ENCODE measurements at regions not wholly inside any gene's neighbourhood (a gene's known extent, or its start where the extent isn't known, plus 50 kb on each side); places are given as distances from the start of the nearest gene placed in this dataset.

DNA sequence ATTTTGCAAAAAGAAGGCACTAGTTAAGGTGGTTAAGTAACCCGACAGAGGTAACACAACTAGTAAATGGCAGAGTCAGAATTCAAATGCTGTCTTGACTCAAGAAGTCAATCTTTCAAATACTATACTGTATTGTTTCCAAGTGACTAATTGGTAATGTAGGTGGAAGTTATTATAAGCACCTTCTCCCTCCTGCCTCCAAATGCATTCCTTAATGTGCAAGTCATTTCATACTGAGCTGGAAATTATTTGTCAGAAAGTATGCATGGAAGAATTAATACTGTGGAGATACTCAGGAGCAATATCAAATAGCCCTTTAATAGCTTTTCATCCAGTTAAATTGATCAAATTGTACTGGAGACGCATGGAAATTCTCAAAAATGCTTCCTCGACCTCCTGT is 579.1 kb downstream of the DOK5 start:
- TF ChIP-seq CSDC2 (CRISPR knock-in tag; IDR thresholded peaks at IDR 0.05) (no peak), ZNF70 (CRISPR knock-in tag; IDR thresholded peaks at IDR 0.05) (no peak), BACH2 (CRISPR knock-in tag; IDR thresholded peaks at IDR 0.05; ENCODE audit: borderline replicate concordance) (no peak), ESRRG (CRISPR knock-in tag; IDR thresholded peaks at IDR 0.05) (no peak), ZNF8 (CRISPR knock-in tag; IDR thresholded peaks at IDR 0.05) (no peak), ISL1 (CRISPR knock-in tag; IDR thresholded peaks at IDR 0.05) (no peak), ZC3H10 (CRISPR knock-in tag; IDR thresholded peaks at IDR 0.05) (no peak), ZFP30 (CRISPR knock-in tag; IDR thresholded peaks at IDR 0.05) (no peak), ZNF565 (CRISPR knock-in tag; conservative IDR thresholded peaks at IDR 0.05; ENCODE audit: low read depth) (no peak), PPARA (CRISPR knock-in tag; IDR thresholded peaks at IDR 0.05; ENCODE audit: borderline replicate concordance) (no peak), SNAI2 (CRISPR knock-in tag; IDR thresholded peaks at IDR 0.05) (no peak), ZFP3 (CRISPR knock-in tag; IDR thresholded peaks at IDR 0.05) (no peak), TCF4 (CRISPR knock-in tag; IDR thresholded peaks at IDR 0.05; ENCODE audit: borderline replicate concordance) (no peak), TOX (CRISPR knock-in tag; IDR thresholded peaks at IDR 0.05; ENCODE audit: borderline replicate concordance) (no peak)
- TF ChIP-seq, protein P1, sequence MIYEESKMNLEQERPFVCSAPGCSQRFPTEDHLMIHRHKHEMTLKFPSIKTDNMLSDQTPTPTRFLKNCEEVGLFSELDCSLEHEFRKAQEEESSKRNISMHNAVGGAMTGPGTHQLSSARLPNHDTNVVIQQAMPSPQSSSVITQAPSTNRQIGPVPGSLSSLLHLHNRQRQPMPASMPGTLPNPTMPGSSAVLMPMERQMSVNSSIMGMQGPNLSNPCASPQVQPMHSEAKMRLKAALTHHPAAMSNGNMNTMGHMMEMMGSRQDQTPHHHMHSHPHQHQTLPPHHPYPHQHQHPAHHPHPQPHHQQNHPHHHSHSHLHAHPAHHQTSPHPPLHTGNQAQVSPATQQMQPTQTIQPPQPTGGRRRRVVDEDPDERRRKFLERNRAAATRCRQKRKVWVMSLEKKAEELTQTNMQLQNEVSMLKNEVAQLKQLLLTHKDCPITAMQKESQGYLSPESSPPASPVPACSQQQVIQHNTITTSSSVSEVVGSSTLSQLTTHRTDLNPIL (CRISPR knock-in tag; IDR thresholded peaks at IDR 0.05; ENCODE audit: low read depth) = no peak

DNA sequence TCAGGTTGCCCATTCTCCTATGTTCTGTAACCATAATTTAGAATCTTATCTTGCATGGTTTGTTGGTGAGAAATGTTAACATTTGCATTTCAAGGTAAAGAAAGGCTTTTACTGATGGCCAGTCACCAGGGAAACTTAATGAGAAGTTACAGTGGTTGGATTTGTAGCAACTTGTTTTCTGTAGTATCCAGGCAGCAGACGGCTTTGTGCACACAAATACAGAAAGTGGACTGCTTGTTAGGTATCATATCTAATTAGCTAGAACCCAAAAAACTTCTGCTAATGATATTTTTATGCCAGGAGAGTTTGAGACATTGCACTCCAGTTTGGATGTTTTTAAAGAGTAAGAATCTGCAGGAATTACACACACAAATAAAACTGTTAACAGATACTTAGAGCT is 578.0 kb downstream of the DOK5 start:
- ATAC-seq = no peak
- TF ChIP-seq ZNF8 (CRISPR knock-in tag; IDR thresholded peaks at IDR 0.05) (no peak), ZNF70 (CRISPR knock-in tag; IDR thresholded peaks at IDR 0.05) (no peak), CSDC2 (CRISPR knock-in tag; IDR thresholded peaks at IDR 0.05) (no peak), ZFP3 (CRISPR knock-in tag; IDR thresholded peaks at IDR 0.05) (no peak), GLIS3 (CRISPR knock-in tag; IDR thresholded peaks at IDR 0.05) (no peak), TOX (CRISPR knock-in tag; IDR thresholded peaks at IDR 0.05; ENCODE audit: borderline replicate concordance) (no peak), ZC3H10 (CRISPR knock-in tag; IDR thresholded peaks at IDR 0.05) (no peak), TCF4 (CRISPR knock-in tag; IDR thresholded peaks at IDR 0.05; ENCODE audit: borderline replicate concordance) (no peak), BACH2 (CRISPR knock-in tag; IDR thresholded peaks at IDR 0.05; ENCODE audit: borderline replicate concordance) (no peak), ISL1 (CRISPR knock-in tag; IDR thresholded peaks at IDR 0.05) (no peak), ESRRG (CRISPR knock-in tag; IDR thresholded peaks at IDR 0.05) (no peak), ZNF565 (CRISPR knock-in tag; conservative IDR thresholded peaks at IDR 0.05; ENCODE audit: low read depth) (no peak), ZFP30 (CRISPR knock-in tag; IDR thresholded peaks at IDR 0.05) (no peak)
- TF ChIP-seq, protein P2, sequence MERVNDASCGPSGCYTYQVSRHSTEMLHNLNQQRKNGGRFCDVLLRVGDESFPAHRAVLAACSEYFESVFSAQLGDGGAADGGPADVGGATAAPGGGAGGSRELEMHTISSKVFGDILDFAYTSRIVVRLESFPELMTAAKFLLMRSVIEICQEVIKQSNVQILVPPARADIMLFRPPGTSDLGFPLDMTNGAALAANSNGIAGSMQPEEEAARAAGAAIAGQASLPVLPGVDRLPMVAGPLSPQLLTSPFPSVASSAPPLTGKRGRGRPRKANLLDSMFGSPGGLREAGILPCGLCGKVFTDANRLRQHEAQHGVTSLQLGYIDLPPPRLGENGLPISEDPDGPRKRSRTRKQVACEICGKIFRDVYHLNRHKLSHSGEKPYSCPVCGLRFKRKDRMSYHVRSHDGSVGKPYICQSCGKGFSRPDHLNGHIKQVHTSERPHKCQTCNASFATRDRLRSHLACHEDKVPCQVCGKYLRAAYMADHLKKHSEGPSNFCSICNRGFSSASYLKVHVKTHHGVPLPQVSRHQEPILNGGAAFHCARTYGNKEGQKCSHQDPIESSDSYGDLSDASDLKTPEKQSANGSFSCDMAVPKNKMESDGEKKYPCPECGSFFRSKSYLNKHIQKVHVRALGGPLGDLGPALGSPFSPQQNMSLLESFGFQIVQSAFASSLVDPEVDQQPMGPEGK (CRISPR knock-in tag; IDR thresholded peaks at IDR 0.05; ENCODE audit: borderline replicate concordance) = no peak
- TF ChIP-seq, protein P3, sequence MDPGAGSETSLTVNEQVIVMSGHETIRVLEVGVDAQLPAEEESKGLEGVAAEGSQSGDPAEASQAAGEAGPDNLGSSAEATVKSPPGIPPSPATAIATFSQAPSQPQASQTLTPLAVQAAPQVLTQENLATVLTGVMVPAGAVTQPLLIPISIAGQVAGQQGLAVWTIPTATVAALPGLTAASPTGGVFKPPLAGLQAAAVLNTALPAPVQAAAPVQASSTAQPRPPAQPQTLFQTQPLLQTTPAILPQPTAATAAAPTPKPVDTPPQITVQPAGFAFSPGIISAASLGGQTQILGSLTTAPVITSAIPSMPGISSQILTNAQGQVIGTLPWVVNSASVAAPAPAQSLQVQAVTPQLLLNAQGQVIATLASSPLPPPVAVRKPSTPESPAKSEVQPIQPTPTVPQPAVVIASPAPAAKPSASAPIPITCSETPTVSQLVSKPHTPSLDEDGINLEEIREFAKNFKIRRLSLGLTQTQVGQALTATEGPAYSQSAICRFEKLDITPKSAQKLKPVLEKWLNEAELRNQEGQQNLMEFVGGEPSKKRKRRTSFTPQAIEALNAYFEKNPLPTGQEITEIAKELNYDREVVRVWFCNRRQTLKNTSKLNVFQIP (CRISPR knock-in tag; IDR thresholded peaks at IDR 0.05; ENCODE audit: borderline replicate concordance, low read depth) = no peak
- TF ChIP-seq, protein P4, sequence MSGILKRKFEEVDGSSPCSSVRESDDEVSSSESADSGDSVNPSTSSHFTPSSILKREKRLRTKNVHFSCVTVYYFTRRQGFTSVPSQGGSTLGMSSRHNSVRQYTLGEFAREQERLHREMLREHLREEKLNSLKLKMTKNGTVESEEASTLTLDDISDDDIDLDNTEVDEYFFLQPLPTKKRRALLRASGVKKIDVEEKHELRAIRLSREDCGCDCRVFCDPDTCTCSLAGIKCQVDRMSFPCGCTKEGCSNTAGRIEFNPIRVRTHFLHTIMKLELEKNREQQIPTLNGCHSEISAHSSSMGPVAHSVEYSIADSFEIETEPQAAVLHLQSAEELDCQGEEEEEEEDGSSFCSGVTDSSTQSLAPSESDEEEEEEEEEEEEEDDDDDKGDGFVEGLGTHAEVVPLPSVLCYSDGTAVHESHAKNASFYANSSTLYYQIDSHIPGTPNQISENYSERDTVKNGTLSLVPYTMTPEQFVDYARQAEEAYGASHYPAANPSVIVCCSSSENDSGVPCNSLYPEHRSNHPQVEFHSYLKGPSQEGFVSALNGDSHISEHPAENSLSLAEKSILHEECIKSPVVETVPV (CRISPR knock-in tag; IDR thresholded peaks at IDR 0.05) = no peak

More for the DNA sequence above, 579.1 kb downstream of the DOK5 start:
- ATAC-seq = no peak

DNA sequence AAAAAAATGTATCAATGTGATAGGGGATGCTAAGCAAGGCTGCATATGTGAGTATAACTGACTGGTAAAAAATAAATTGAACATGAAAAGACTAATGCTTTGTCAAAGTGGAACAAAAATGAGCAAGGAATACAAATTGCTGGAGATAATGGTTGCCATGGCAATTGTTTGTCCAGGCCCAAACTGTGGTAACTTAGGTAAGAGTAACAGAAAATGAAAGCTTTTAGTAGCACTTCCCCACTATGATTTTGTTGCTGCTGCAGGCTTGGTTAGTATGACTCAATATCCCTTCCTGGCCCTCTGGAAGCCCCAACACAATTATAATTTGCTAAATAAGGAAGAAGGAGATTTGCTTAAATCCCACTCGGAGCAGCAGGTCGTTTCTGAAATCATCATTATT is 577.1 kb downstream of the DOK5 start:
- ATAC-seq = no peak
- TF ChIP-seq, protein P4 (CRISPR knock-in tag; IDR thresholded peaks at IDR 0.05) = no peak
- no peak for TF ChIP-seq BACH2 (CRISPR knock-in tag; IDR thresholded peaks at IDR 0.05; ENCODE audit: borderline replicate concordance)
- TF ChIP-seq ZFP3 (CRISPR knock-in tag; IDR thresholded peaks at IDR 0.05) = no peak
- TF ChIP-seq, protein P1 (CRISPR knock-in tag; IDR thresholded peaks at IDR 0.05; ENCODE audit: low read depth) = no peak
- TF ChIP-seq, protein P5, sequence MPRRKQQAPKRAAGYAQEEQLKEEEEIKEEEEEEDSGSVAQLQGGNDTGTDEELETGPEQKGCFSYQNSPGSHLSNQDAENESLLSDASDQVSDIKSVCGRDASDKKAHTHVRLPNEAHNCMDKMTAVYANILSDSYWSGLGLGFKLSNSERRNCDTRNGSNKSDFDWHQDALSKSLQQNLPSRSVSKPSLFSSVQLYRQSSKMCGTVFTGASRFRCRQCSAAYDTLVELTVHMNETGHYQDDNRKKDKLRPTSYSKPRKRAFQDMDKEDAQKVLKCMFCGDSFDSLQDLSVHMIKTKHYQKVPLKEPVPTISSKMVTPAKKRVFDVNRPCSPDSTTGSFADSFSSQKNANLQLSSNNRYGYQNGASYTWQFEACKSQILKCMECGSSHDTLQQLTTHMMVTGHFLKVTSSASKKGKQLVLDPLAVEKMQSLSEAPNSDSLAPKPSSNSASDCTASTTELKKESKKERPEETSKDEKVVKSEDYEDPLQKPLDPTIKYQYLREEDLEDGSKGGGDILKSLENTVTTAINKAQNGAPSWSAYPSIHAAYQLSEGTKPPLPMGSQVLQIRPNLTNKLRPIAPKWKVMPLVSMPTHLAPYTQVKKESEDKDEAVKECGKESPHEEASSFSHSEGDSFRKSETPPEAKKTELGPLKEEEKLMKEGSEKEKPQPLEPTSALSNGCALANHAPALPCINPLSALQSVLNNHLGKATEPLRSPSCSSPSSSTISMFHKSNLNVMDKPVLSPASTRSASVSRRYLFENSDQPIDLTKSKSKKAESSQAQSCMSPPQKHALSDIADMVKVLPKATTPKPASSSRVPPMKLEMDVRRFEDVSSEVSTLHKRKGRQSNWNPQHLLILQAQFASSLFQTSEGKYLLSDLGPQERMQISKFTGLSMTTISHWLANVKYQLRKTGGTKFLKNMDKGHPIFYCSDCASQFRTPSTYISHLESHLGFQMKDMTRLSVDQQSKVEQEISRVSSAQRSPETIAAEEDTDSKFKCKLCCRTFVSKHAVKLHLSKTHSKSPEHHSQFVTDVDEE (CRISPR knock-in tag; IDR thresholded peaks at IDR 0.05) = no peak
- no peak for TF ChIP-seq OSR1 (CRISPR knock-in tag; IDR thresholded peaks at IDR 0.05)
- TF ChIP-seq, protein P2 (CRISPR knock-in tag; IDR thresholded peaks at IDR 0.05; ENCODE audit: borderline replicate concordance) = no peak
- TF ChIP-seq TCF4 (CRISPR knock-in tag; IDR thresholded peaks at IDR 0.05; ENCODE audit: borderline replicate concordance) = no peak

Data from SK-N-SH treated with all-trans-retinoic acid at 6 μM for 48 hours (cell line).